CD4-positive, alpha-beta T cell treated with Interleukin-17A for 1 hour (primary cell): ENCODE measurements at regions not wholly inside any gene's neighbourhood (a gene's known extent, or its start where the extent isn't known, plus 50 kb on each side); places are given as distances from the start of the nearest gene placed in this dataset.

Experiments
- DNase-seq: peaks from one replicate; pipeline ENCODE4 v3.0.0-alpha.2; 2020

DNA sequence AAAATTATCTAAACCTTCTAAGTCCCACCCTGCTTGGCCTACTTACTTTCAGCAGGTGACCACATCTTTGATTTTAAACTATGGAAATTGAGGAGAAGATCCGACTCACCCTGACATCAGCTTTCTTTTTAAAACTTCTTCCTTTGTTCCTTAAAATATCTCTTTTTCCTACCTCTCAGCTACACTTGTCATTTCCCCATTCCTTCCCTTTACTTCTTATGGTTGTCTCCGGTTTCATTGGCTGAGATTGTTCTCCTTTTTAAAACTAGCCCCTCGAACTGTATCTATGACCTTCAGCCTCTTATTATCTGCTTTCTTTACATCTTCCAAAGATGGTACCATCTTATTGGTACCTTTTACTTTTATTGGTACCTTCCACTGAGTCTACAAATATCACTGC is 87.8 kb upstream of the NRIP1 start:
- DNase-seq, result no peak

DNA sequence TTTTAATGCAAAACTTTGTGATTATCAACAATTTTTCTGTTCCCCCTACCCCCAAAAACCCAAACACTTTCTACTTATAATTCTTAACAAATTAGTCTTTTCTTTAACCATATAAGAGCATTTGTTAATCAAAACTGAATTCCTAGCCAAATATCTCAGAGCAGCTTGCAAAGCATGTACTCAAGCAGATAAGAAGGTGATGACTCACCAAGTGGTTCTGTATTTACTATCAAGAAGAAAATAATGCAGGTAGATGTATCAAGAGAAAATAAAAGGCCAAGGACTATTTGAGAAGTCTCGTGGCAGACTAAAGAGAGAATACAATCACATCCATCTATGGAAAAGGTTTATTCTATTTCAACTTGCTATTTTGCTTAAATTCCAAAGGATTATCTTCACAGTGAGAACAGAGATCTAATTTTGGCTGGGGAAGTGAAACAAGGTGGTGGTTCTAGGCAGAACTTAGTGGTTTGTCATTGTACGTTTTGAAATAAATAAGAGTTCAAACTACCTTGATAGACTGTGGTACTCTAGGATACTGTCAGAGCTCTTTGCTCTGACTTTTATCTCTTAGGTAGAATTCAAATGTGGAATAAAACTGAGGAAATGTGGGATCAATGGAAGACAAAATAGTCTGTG is 94.7 kb upstream of the NRIP1 start:
- DNase-seq, result no peak

DNA sequence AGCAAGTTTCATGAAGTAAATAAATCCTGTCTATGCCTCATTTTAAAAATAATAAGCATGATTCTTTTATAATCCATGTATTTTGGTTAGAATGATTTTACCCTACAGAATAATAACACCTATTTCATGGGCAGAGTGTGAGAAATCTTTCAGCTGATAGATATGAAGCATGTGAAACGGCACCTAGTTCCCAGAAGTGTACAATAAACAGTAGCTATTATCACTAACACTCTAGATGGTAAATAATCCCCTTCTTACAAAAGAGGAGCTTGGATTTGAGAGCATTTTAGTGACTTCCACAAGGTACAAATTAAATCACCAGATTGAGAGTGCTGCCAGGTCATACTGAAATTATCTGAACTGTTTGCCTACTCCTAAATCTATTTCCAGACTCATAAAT is 95.3 kb upstream of the NRIP1 start:
- no peak for DNase-seq

DNA sequence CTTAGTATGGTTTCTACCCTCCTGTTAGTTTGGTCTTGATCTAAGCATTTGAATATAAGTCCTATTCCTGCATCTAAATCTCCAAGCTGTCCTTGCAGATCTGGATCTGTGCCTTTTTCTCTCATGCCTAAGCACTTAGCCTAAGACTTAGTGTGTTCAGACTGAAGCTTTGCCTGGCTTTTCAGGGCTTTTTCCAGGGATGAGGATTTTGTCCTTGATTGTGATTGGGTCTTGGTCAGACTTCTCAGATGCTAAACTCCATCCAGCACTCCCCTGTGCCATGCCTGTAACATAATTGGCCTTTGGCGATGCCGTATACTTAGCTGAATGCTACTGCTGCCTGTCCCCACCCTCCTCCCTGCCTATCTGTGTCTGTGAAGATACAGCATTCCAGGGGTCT is 98.1 kb upstream of the NRIP1 start:
- DNase-seq, result no peak

DNA sequence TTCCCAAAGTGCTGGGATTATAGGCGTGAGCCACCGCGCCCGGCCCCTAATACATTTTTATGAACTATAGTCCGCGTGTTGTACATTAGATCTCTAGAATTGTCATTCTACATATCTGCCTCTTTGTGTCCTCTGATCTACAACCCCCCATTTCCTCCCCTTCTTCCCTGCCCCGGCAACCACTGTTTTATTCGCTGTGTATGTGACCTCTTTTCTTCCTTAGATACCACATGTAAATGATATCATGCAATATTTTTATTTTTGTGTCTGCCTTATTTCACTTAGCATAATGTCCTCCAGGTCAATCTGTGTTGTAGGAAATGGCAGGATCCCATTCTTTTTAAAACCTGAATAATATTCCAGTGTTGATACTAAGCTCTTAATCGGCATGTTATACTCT is 99.5 kb upstream of the NRIP1 start:
- DNase-seq, result no peak

DNA sequence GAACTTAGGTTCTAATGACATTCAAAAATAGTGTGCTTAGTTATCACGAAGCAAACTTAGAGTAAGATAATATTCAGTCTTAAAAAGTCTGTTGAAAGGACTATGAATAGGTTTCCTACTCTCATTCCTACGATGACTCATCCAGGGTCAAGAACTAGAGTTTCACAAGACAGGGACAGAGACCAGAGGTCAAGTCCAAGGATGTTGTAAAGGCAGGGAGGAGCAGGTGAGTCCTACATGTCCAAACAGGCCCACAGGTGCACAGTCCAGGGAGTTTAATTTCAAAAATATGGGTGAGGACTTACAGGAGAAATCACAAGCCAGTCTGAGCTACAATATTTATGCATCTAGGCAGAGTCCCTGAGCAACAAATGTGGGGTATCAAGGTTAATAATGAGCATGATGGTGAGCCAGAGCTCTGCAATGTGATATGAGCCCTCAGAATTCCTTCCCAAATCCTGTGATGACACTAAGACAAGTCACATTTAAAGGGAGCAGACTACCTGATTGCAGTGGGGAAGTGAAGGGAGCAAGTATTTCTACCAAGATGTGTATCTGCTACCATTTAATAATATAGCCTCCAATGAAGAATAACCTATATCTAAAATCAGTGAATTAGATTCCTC is 100.0 kb upstream of the NRIP1 start:
- DNase-seq, result no peak

DNA sequence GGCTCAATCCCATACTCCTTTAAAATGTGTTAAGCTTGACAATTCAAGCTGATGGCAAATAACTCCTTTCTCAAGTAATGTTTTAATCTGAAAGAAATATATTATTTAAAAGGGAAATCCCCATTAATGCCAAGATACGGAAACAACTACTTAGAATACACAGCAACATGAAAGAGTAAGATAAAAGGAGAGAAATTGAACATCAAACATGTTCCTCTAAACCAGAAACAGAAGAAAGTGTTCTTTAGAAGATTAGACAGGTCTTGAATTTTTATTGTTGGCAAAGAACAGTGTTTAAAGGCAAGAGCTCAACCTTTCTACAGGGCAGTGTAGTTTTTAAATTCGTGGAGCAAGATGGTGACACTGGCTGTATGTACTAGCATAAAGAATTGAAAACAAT is 105.8 kb upstream of the NRIP1 start:
- DNase-seq, result no peak

DNA sequence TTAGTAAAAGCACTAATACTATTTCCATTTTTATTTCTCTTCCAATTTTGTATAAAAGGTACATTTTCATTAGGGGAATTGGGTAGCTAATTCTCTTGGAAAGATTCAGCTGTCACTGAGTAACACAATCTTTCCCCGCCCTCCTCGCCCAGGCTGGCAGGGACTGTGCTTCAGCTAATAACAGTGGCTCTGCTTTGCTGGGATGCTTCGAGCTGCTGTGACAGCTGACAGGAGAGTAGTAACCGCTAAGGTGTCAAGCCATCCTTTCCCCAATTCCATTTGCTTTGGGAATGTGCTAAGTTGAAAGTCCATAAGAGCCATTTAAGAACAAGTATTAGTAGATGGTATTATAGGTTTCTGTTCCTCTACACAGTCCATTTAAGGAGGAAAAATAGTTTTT is 106.7 kb upstream of the NRIP1 start:
- DNase-seq, result no peak

DNA sequence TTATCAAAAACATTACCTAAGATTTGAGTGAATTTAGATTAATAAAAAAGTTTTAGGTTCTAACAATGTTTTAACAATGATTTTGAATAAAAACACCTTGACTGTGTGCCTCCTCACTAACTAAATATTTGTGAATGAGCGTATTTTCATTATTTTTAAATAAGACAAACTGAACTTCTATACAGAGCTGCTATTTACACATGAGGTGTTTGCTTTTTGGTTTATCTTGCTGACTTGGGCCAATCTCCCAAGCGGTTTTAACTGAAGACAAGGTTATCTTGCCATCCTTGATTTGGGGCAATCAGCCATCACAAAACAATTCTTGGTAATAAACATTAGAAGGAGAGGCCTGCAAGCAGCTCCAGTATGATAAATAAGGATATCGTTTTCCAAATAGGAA is 108.2 kb upstream of the NRIP1 start:
- DNase-seq, result no peak

DNA sequence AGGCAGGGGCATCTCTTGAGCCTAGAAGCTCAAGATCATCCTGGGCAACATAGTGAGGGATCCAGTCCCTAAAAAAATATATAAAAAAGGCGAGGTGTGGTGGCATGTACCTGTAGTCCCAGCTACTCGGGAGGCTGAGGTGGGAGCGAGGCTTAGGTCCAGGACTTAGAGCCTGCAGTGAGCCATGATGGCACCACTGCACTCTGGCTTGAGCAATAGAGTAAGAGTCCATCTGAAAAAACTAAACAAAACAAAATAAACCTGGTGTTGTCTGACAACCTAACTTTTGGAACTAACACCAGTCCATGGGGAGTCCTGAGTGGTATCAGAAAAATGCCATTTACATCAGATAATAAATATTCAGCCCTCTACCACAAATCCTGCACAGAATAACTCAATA is 110.1 kb upstream of the NRIP1 start:
- DNase-seq, result no peak

DNA sequence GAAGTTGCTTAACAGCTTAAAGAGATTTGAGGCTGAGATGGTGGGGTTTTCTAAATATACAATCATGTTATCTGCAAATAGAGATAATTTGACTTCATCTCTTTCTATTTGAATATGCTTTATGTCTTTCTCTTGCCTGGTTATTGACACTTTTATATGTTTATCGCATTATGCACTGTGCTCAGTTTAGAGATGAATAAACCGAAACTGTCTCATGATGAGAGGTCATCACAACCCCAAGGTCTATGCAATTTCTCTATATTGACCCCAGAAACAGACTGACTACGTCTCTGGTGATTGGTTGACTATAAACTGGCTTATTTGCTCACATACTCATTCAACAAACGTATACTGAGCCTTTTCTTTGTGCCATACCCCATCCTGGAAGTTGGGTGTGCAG is 117.9 kb upstream of the NRIP1 start:
- DNase-seq, result no peak

DNA sequence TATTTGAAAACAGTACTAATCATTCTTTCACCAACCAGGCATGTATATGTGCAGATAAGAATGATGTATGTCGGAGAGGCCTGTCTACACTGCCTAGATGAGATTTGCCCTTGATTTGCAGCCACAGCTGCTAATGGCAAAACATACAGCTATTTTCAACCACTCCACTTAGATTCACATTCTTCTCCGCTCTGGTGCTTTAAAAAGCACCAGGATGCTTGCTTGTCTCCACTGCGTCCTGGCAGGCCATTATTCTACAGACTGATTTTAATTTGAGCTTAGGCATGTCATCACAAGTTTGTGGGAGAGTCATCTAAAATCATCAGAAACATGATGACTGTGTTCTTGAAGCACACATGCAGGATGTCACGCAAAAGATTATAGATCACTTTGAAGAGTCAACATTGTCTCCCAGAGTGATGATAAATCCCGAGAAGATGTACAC is 119.0 kb upstream of the NRIP1 start:
- DNase-seq, result no peak

DNA sequence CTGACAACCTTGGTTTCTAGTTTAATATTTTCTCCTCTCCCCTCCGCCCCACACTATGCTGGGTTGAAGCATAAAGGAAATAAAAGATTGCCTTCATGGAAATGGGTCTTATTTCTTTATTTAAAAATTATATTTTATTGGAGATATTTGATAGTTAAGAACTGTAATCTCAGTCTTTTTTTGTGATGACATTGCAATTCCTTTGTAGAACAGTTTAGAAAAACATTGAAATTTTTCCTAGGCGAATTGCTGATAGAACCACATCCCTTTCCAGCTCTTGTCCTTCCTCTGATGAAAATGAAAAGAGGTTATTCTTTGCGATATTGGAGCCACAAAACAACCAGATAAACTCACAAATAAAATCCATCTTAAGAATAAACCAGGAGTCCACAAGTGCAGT is 125.6 kb upstream of the NRIP1 start:
- no peak for DNase-seq

DNA sequence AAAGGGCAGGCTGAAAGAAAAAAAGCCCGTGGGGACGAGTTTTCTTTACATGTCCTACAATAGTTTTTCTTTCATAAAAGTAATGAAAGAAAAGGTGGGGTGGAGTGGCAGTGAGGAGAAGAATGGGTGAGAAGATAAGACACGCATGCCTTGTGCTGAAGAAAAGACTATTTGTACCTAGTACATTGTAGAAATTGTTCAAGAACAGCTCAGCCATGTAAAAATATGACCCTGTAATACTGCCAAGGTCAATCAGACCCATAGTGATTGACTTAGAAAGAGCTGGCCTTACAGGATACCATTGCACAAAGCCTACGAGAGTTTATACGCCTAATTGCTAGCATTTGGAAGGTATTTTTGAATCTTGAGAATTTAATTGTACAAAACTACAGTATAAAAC is 126.0 kb upstream of the NRIP1 start:
- DNase-seq, result no peak

DNA sequence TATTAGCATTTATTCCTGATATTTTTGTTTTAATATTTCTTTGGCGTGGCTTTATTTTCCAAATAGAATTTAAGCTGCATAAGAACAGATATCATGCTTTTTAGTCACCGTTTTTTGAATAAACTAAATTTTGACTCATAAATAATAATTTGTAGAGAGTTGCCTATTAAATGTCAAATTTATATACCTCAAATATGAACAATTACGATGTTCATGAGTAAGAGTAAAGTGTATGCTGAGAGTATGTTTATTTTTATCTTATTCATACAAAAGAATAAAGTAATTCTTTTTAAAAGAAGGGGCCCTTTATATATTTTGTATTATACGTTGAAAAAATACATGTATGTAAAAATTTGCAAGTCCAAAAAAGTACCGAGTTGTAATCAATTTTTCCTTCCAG is 126.5 kb upstream of the NRIP1 start:
- no peak for DNase-seq

DNA sequence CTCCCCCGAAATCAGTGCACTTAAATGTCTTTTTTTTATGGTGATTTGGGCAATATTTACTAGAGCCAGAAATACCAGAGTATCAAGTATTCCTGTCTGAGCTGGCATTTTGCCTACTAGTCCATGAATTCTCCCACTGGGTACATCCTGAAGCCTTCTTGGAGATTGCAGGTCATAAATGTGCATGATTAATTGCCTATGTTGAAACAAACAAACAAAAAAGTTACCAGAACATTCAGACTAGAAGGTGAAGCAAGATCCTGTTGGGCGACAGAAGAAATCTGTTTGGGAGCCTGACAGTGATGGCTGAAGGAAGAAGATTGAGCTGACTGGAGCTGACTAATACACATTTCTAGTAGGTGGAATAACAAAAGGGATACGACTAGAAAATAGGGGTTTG is 127.4 kb upstream of the NRIP1 start:
- no peak for DNase-seq

DNA sequence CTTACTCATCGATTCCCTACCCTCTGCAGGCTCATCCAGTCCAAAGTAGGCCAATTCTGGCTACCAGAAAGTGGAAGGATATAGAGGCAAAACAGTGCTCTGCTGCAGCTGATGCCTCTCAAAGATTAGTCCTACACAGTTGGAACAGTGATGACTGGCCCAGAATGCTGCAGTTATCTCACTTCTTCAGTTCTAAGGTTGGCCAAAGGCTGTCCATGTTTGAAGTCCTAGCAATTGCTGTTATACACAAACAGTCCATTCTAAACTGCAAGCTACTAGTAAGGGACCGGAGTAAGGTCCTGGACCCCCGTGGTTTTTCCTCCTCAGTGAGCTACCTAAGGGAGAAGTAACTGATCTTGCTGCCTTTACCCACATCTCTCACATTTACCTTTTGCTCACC is 129.1 kb upstream of the NRIP1 start:
- no peak for DNase-seq

DNA sequence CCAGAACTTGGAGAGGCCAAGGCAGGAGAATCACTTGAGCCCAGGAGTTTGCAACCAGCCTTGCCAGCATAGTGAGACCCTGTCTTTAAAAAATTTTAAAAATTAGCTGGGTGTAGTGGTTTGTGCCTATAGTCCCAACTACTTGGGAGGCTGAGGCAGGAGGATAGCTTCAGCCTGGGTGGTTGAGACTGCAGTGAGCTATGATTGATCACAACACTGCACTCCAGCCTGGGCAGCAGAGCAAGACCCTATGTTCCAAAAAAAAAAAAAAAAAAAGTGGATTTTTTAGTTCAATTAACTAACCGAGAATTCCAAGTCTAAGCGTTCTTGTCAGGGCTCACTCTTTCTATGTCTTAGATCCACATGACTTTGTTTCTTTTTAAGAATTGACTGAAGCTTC is 130.3 kb upstream of the NRIP1 start:
- no peak for DNase-seq

DNA sequence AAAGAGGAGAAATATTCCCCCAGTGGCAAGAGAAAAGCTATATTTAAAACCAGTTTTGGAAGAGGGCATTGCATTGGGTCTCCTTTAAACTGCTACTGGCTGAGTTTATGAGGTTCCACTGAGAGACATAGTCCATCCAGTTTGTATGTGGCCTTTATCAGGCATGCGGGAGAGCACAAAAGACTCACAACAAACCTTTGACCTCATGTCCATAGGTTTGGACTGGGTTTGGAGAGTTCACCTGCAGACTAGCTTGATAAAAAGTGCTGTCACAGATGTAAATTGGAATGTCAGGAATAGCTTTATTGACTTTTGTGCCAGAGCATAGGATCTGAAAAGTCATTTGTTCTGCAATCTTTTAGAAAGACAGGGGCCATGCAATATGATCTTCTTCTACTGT is 131.0 kb upstream of the NRIP1 start:
- DNase-seq, result no peak

DNA sequence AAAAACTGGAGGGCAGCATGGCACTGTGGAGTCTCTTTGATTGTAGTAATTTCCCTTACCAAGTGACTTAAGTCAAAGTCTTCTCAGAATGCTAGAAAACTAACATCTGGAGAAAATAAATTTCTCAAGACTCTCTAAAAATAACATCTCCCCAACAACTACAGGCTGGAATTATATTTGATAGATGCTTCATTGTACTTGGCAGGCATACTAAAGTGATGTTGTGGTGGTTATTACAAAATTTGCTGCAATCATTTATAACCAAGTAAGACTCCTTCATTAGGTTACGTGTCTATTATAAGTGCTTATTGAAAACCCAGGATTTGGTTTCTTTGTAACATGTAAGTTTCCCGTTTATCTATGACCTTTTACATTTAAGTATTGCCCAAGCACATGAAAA is 132.9 kb upstream of the NRIP1 start:
- no peak for DNase-seq

DNA sequence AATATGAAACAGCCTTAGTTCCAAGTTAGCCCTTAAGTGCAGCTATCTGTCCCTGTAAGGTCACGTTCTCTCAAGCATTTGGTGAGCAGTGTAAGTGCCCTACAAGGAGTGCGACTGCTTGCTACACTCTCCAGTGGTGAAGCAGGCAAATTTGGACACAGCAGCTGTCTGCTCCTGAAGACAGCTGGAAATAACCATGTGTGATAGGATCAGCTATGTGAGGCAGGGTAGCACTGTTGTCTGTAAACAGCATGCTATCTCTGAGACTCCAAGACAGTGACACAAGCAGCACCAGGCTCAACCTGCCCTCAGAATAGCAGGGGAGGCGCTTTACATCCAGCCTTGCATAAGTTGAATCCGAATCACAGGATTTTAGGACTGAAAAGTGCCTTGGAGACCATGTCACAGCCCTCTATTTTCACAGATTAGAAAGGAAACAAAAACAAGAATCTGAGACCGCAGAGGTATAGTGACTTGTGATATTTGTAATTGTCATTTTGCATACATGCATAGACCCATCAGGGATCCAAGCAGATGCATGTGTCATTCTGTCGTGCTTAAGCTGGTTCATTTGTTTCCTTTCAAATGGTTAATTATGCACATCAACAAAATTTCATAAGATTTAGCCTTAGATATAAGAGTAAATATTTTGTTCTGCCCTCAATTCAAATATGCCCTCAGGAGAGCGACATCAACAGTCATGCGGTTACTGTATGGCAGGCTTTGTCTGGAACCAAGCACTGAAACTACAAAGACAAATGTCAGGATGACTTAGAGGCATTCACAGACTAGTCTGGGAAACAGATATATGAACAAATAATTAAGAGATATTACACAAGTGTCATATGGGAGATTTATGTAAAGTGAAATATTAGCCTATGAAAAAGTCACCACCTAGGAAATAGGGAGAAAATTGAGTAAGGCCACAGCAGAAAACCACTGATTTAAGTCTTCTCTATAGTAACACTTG is 134.9 kb upstream of the NRIP1 start:
- DNase-seq, result no peak

DNA sequence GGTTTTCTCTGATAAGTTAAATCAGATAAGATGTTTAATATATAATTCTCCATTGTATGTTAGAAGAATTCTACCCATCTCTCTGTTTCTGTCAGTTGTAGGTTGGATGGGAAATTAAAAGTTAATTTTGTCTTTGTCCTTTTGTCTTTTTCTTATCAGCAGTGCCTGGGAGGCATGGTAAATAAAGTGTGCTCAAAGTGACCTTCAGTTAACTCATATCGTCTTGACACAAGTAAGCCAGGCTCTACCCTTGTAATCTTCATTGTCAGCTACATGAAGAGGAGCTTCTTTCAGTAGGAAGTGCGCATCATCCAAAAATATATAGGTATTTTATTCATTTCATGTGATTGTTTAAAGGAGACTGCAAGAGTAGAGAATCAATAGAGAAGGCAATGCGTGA is 138.9 kb upstream of the NRIP1 start:
- no peak for DNase-seq

DNA sequence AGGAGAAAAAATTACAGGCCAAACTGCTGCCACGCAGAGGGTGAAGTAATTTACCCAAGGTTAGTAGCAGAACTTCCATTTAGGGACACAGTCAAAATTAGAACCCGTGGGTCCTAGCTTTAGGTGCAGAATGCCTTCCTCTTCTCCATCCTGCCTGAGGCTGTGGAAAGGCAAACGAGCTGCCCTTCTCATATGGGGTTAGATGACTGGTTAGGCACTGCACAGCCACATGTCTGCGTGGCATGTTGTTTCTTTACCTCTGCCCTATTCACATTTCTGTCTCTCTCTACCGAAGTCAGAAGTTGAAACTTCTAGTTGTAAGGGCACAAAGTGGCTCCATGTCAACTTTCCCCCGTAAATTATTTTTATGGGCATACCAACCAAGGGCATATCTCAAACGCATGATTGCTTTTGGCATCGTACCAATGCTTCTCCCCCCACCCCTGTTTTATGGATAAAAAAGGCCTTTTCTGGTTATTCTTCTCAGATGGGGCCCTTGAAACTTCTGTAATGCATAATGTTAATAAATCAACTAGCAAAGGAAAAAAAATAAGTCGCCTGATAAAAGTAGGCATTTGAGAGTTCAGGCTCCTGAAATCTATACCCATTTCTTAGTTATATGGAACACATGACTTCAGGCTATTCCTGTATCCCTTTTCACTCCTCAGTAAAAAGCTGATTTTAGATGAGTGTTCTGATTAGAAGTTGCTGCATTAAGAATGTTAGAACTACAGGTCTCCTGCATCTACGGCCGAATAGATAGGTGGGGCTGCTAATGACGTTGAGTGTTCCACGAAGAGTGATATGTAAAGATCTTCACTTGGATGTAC is 139.6 kb upstream of the NRIP1 start:
- DNase-seq, result no peak
